ENCODE measurements at regions not wholly inside any gene's neighbourhood (a gene's known extent, or its start where the extent isn't known, plus 50 kb on each side); places are given as distances from the start of the nearest gene placed in this dataset.

DNA sequence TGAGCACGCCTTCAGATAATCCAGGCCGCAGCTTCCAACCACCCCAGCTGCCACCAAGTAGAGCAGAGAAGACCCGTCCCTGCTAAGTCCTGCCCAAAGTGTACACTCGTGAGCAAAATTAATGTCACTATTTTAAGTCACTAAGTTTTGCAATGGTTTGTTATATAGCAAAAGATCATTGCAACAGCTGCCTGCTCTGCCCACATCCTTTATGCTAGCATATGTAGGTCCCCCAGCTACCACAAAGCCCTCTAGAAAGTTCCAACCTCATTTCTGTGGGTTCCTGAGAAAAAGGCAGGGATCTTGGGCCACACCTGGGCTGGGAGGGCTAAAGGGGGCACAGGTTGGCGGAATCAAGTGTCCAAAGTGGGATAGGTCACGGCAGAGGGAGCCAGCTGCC is 346.9 kb downstream of the BCOR start:
- peak overlapping the region in 1 of 2 donors; percentile 52 for H3K27ac ChIP-seq
- H3K4me1 ChIP-seq (ENCODE audit: control insufficient read depth in 1 of 2, low read depth in 2 of 2), result peaks cover 11 to 37% of the 10 kb centered on the region in 2 donors
- no peak for DNase-seq (ENCODE audit: low spot score)
- H3K36me3 ChIP-seq, result no peaks in the 10 kb centered on the region
- H3K9me3 ChIP-seq, result no peaks in the 10 kb centered on the region
- ATAC-seq (ENCODE audit: insufficient number of reproducible peaks, low FRiP score, low read depth), result no peak
- no peaks in the 10 kb centered on the region for H3K27me3 ChIP-seq (replicated peaks; ENCODE audit: insufficient read depth)
- TF ChIP-seq, protein P1, sequence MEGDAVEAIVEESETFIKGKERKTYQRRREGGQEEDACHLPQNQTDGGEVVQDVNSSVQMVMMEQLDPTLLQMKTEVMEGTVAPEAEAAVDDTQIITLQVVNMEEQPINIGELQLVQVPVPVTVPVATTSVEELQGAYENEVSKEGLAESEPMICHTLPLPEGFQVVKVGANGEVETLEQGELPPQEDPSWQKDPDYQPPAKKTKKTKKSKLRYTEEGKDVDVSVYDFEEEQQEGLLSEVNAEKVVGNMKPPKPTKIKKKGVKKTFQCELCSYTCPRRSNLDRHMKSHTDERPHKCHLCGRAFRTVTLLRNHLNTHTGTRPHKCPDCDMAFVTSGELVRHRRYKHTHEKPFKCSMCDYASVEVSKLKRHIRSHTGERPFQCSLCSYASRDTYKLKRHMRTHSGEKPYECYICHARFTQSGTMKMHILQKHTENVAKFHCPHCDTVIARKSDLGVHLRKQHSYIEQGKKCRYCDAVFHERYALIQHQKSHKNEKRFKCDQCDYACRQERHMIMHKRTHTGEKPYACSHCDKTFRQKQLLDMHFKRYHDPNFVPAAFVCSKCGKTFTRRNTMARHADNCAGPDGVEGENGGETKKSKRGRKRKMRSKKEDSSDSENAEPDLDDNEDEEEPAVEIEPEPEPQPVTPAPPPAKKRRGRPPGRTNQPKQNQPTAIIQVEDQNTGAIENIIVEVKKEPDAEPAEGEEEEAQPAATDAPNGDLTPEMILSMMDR (IDR thresholded peaks at IDR 0.05), result no peak
- no peak overlapping the region for H3K4me3 ChIP-seq

DNA sequence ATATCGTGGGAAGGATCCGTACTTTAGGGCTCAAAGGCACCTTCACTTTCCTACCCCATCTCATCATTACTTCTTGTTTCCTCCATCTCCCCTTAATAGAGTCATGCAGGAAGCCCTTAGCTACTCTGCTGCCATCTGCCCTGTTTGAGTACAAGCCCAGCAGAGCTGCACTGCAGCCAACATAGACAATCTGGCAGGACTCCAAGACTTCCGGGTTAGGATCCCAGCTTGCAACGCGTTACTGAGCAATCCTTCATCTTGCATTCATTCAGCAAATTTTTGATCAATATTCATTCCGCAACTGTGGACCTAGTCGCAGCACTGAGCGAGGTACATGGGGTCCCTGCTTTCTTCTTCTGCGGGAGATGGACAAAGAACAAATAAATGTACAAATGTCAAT is 344.9 kb downstream of the BCOR start:
- Histone ChIP-seq H3K4me3 (no peak overlapping the region), H3K27ac (peak overlapping the region; percentile 63 to 93), H3K9me3 (no peaks in the 10 kb centered on the region), H3K4me1 (ENCODE audit: control insufficient read depth in 1 of 2, low read depth in 2 of 2) (peaks cover 14 to 46% of the 10 kb centered on the region in 2 donors), H3K36me3 (no peaks in the 10 kb centered on the region), H3K27me3 (replicated peaks; ENCODE audit: insufficient read depth) (no peaks in the 10 kb centered on the region)
- ATAC-seq (ENCODE audit: insufficient number of reproducible peaks, low FRiP score, low read depth), result no peak
- TF ChIP-seq, protein P1 (IDR thresholded peaks at IDR 0.05), result no peak
- no peak for DNase-seq (ENCODE audit: low spot score)

DNA sequence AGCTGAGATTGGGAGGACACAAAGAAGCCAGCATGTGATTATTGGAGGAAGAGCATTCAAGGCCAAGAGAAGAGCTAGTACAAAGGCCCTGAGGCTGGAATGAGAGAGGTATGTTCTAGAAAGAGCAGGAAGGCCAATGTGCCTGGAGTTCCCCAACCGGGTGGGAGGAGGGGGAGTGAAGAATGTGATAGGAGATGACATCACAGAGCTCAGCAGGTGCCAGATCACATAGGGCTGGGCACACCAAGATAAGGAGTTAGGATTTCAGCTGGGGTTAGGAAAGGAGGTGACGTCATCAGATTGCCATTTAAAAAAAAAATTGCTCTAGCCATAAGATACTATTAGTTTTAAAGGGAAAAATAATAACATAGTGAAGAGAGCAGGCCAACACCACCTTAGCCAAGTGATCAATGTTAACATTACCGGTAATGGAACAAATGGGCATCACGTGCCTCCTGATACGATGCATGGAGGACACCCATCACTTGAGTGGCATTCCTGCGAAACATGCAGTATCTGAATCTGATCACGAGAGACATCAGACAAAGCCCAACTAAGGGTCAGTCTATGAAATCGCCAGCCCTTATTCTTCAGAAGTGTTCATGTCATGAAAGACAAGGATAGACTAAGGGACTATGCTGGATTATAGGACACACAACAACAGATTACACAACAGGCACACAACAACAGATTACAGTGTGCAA is 344.3 kb downstream of the BCOR start:
- H3K4me1 ChIP-seq (ENCODE audit: control insufficient read depth in 1 of 2, low read depth in 2 of 2), result peaks cover 14 to 45% of the 10 kb centered on the region in 2 donors
- no peaks in the 10 kb centered on the region for H3K36me3 ChIP-seq
- TF ChIP-seq, protein P1 (IDR thresholded peaks at IDR 0.05), result no peak
- ATAC-seq (ENCODE audit: insufficient number of reproducible peaks, low FRiP score, low read depth) (no peak), DNase-seq (ENCODE audit: low spot score) (no peak)
- H3K9me3 ChIP-seq, result no peaks in the 10 kb centered on the region
- H3K4me3 ChIP-seq, result no peak overlapping the region
- H3K27me3 ChIP-seq (replicated peaks; ENCODE audit: insufficient read depth), result no peaks in the 10 kb centered on the region
- H3K27ac ChIP-seq, result peak overlapping the region; percentile 63 to 93

DNA sequence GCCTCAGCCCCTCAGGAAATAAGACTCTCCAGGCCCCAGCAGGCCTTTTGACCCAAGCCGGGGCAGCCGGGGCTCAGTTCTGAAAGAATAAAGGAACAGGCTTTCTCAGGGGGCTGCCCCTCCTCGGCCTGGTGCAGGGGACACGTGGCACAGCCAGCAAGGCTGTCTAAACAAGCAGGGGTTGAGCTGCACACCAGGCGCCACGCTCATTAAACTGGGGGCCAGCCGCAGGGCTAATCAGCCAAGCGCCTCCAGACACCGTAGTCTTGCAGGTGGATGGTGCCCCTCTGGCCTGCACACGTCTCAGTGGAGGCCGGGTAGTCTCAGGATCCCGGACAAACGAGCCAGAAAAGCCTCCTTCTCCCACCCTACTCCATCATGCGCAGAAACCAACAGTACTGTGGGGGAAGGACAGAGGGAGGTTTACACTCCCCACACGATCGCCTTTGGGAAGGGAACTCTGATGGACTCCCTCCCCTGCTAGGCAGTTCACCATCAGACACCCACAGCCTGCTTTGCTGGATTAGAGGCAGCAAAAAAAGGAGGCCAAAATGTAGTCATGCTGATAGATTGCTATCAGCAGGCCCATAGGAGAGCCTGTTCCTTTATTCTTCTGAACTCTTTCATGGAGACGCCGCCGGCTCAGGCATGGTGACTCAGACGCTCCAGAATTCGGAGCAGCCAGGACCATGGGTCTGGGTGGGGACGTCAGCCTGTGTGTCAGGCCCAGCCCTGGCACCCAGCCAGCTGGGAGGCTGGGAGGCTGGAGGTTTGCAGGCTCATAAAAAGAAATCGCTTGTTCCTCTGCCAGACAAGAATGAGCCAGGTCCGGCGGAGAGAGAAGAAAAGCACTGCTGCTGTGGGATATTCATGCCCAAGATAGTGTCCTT is 342.4 kb downstream of the BCOR start:
- TF ChIP-seq, protein P1 (IDR thresholded peaks at IDR 0.05), result no peak
- Histone ChIP-seq H3K4me1 (ENCODE audit: control insufficient read depth in 1 of 2, low read depth in 2 of 2) (peaks cover 11 to 48% of the 10 kb centered on the region in 2 donors), H3K9me3 (no peaks in the 10 kb centered on the region), H3K36me3 (no peaks in the 10 kb centered on the region), H3K27ac (peak overlapping the region; percentile 79 to 93), H3K4me3 (no peak overlapping the region), H3K27me3 (replicated peaks; ENCODE audit: insufficient read depth) (no peaks in the 10 kb centered on the region)
- ATAC-seq (ENCODE audit: insufficient number of reproducible peaks, low FRiP score, low read depth) (peak; percentile 68), DNase-seq (ENCODE audit: low spot score) (peak; percentile 72)
